HepG2 (cell line): ENCODE measurements at regions not wholly inside any gene's neighbourhood (a gene's known extent, or its start where the extent isn't known, plus 50 kb on each side); places are given as distances from the start of the nearest gene placed in this dataset.

Experiments
- AGO2 ChIP-seq: fragments of 200-400 bp; formaldehyde crosslinking; optimal IDR thresholded peaks from 2 replicates; pipeline ENCODE3; 2017; ENCODE audit warnings: mild to moderate bottlenecking, low read depth, low read length, moderate library complexity
- CC2D1A ChIP-seq: sonication (generic); formaldehyde crosslinking; IDR thresholded peaks from 2 replicates; pipeline ENCODE4 v1.8.1; 2023; ENCODE audit warnings: mild to moderate bottlenecking, missing genetic modification reagents
- EHMT2 ChIP-seq: fragments of 200-600 bp; sonication (generic); IDR thresholded peaks from 2 replicates; pipeline ENCODE4 v1.7.0; 2017; ENCODE audit warnings: antibody characterized with exemption, low read depth, low read length, borderline replicate concordance
- FOXO1 ChIP-seq: sonication (generic); formaldehyde crosslinking; IDR thresholded peaks from 2 replicates; pipeline ENCODE4 v1.4.0; 2020; ENCODE audit warnings: missing genetic modification reagents
- NCOR1 ChIP-seq: fragments of 200-600 bp; sonication (generic); IDR thresholded peaks from 2 replicates; pipeline ENCODE4 v1.7.0; 2017; ENCODE audit warnings: antibody characterized with exemption, low read length, borderline replicate concordance
- PPARG ChIP-seq: conservative IDR thresholded peaks from 2 replicates; pipeline ENCODE4 v1.6.1; 2016; ENCODE audit warnings: missing biosample characterization, missing genetic modification reagents
- PTBP1 ChIP-seq: fragments of 200-400 bp; formaldehyde crosslinking; IDR thresholded peaks from 2 replicates; pipeline ENCODE4 v1.6.1; 2018; ENCODE audit warnings: low read length, low read depth; ENCODE audit not compliant: poor library complexity, severe bottlenecking
- TGIF2 ChIP-seq: IDR thresholded peaks from 2 replicates; pipeline ENCODE4 v1.6.1; 2016; ENCODE audit warnings: control low read depth, missing compliant biosample characterization
- ZFP1 ChIP-seq: IDR thresholded peaks from 2 replicates; pipeline ENCODE4 v1.6.1; 2016
- ZNF350 ChIP-seq: sonication (generic); formaldehyde crosslinking; IDR thresholded peaks from 2 replicates; pipeline ENCODE4 v1.4.0; 2020; ENCODE audit warnings: mild to moderate bottlenecking, low read depth, missing genetic modification reagents, borderline replicate concordance
- ZNF44 ChIP-seq: sonication (generic); formaldehyde crosslinking; IDR thresholded peaks from 2 replicates; pipeline ENCODE4 v1.5.1; 2020; ENCODE audit warnings: mild to moderate bottlenecking, missing genetic modification reagents
- ZNF441 ChIP-seq: sonication (generic); formaldehyde crosslinking; IDR thresholded peaks from 2 replicates; pipeline ENCODE4 v1.7.0; 2021; ENCODE audit warnings: missing genetic modification reagents, borderline replicate concordance
- ZNF558 ChIP-seq: sonication (generic); formaldehyde crosslinking; IDR thresholded peaks from 2 replicates; pipeline ENCODE4 v1.9.0; 2022; ENCODE audit warnings: mild to moderate bottlenecking, missing genetic modification reagents, borderline replicate concordance
- ZNF598 ChIP-seq: sonication (generic); formaldehyde crosslinking; IDR thresholded peaks from 2 replicates; pipeline ENCODE4 v1.5.1; 2020; ENCODE audit warnings: mild to moderate bottlenecking, missing genetic modification reagents, borderline replicate concordance
- TF ChIP-seq, protein P1 (sequence below): sonication (generic); formaldehyde crosslinking; IDR thresholded peaks from 2 replicates; pipeline ENCODE4 v1.5.0; 2020; ENCODE audit warnings: missing genetic modification reagents, mild to moderate bottlenecking, borderline replicate concordance
- TF ChIP-seq, protein P2 (sequence below): sonication (generic); formaldehyde crosslinking; conservative IDR thresholded peaks from 2 replicates; pipeline ENCODE4 v1.8.0; 2022; ENCODE audit warnings: mild to moderate bottlenecking, moderate library complexity, missing genetic modification reagents
- TF ChIP-seq, protein P3 (sequence below): sonication (generic); formaldehyde crosslinking; IDR thresholded peaks from 2 replicates; pipeline ENCODE4 v1.5.1; 2020; ENCODE audit warnings: mild to moderate bottlenecking, missing genetic modification reagents, borderline replicate concordance
- TF ChIP-seq, protein P4 (sequence below): IDR thresholded peaks from 2 replicates; pipeline ENCODE4 v1.6.1; 2016; ENCODE audit warnings: missing compliant biosample characterization, missing genetic modification reagents, borderline replicate concordance
- TF ChIP-seq, protein P5 (sequence below): sonication (generic); formaldehyde crosslinking; IDR thresholded peaks from 2 replicates; pipeline ENCODE4 v1.4.0; 2020; ENCODE audit warnings: missing genetic modification reagents

DNA sequence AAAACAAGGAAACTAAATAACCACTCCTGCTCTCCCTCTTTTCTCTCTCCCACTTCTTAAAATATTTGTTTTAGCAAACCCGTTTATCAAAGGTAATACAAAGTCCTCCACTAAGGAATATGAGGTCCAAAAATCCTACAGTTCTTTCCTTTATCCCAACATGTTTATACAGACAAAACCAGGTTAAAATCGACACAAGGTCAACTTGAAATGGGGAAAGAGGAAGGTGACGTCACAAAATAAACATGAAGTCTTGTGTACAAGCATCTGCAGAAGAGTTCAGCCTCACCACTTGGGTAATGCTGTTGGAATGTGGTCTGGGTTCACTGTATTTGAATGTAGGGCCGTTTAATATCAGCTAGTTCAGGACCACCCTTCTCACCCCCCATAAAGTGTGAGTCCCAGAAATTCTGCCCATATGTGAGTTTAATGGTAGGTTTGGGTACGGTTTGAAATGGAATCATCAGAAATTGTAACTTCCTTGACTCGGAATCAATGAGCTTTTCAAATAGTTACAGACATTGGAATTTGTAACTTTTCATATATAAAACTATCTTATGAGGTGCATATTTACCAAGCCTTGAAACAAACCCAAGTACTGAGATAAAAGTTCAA lies 120.0 kb upstream of the SLC38A2 start (continued):
- TF ChIP-seq ZNF350 (CRISPR knock-in tag): no peak
- no peak for TF ChIP-seq ZNF598 (CRISPR knock-in tag)
- TF ChIP-seq CC2D1A (CRISPR knock-in tag): no peak
- TF ChIP-seq ZNF558 (CRISPR knock-in tag): no peak
- TF ChIP-seq, protein P1, sequence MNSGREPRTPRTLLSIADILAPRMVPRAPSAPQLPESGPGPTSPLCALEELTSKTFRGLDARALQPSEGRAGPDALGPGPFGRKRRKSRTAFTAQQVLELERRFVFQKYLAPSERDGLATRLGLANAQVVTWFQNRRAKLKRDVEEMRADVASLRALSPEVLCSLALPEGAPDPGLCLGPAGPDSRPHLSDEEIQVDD: no peak
- peak; percentile 78 for TF ChIP-seq TGIF2 (CRISPR knock-in tag)
- TF ChIP-seq PPARG (CRISPR knock-in tag): peak; percentile 94
- TF ChIP-seq, protein P2, sequence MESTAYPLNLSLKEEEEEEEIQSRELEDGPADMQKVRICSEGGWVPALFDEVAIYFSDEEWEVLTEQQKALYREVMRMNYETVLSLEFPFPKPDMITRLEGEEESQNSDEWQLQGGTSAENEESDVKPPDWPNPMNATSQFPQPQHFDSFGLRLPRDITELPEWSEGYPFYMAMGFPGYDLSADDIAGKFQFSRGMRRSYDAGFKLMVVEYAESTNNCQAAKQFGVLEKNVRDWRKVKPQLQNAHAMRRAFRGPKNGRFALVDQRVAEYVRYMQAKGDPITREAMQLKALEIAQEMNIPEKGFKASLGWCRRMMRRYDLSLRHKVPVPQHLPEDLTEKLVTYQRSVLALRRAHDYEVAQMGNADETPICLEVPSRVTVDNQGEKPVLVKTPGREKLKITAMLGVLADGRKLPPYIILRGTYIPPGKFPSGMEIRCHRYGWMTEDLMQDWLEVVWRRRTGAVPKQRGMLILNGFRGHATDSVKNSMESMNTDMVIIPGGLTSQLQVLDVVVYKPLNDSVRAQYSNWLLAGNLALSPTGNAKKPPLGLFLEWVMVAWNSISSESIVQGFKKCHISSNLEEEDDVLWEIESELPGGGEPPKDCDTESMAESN (CRISPR knock-in tag): peak; percentile 75
- TF ChIP-seq EHMT2: peak; percentile 83; the same call in 1 of the 2 replicates
- peak; percentile 78; the same call in 1 of the 2 replicates for TF ChIP-seq ZFP1
- TF ChIP-seq, protein P3, sequence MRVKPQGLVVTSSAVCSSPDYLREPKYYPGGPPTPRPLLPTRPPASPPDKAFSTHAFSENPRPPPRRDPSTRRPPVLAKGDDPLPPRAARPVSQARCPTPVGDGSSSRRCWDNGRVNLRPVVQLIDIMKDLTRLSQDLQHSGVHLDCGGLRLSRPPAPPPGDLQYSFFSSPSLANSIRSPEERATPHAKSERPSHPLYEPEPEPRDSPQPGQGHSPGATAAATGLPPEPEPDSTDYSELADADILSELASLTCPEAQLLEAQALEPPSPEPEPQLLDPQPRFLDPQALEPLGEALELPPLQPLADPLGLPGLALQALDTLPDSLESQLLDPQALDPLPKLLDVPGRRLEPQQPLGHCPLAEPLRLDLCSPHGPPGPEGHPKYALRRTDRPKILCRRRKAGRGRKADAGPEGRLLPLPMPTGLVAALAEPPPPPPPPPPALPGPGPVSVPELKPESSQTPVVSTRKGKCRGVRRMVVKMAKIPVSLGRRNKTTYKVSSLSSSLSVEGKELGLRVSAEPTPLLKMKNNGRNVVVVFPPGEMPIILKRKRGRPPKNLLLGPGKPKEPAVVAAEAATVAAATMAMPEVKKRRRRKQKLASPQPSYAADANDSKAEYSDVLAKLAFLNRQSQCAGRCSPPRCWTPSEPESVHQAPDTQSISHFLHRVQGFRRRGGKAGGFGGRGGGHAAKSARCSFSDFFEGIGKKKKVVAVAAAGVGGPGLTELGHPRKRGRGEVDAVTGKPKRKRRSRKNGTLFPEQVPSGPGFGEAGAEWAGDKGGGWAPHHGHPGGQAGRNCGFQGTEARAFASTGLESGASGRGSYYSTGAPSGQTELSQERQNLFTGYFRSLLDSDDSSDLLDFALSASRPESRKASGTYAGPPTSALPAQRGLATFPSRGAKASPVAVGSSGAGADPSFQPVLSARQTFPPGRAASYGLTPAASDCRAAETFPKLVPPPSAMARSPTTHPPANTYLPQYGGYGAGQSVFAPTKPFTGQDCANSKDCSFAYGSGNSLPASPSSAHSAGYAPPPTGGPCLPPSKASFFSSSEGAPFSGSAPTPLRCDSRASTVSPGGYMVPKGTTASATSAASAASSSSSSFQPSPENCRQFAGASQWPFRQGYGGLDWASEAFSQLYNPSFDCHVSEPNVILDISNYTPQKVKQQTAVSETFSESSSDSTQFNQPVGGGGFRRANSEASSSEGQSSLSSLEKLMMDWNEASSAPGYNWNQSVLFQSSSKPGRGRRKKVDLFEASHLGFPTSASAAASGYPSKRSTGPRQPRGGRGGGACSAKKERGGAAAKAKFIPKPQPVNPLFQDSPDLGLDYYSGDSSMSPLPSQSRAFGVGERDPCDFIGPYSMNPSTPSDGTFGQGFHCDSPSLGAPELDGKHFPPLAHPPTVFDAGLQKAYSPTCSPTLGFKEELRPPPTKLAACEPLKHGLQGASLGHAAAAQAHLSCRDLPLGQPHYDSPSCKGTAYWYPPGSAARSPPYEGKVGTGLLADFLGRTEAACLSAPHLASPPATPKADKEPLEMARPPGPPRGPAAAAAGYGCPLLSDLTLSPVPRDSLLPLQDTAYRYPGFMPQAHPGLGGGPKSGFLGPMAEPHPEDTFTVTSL (CRISPR knock-in tag): peak; percentile 96
- TF ChIP-seq NCOR1: peak; percentile 97
- TF ChIP-seq, protein P4, sequence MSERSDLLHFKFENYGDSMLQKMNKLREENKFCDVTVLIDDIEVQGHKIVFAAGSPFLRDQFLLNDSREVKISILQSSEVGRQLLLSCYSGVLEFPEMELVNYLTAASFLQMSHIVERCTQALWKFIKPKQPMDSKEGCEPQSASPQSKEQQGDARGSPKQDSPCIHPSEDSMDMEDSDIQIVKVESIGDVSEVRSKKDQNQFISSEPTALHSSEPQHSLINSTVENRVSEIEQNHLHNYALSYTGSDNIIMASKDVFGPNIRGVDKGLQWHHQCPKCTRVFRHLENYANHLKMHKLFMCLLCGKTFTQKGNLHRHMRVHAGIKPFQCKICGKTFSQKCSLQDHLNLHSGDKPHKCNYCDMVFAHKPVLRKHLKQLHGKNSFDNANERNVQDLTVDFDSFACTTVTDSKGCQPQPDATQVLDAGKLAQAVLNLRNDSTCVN (CRISPR knock-in tag): peak; percentile 31; the same call in 1 of the 2 replicates
- TF ChIP-seq FOXO1 (CRISPR knock-in tag): peak; percentile 99
- TF ChIP-seq ZNF441 (CRISPR knock-in tag): no peak
- no peak for TF ChIP-seq PTBP1
- TF ChIP-seq AGO2: no peak
- TF ChIP-seq ZNF44 (CRISPR knock-in tag): no peak
- TF ChIP-seq, protein P5, sequence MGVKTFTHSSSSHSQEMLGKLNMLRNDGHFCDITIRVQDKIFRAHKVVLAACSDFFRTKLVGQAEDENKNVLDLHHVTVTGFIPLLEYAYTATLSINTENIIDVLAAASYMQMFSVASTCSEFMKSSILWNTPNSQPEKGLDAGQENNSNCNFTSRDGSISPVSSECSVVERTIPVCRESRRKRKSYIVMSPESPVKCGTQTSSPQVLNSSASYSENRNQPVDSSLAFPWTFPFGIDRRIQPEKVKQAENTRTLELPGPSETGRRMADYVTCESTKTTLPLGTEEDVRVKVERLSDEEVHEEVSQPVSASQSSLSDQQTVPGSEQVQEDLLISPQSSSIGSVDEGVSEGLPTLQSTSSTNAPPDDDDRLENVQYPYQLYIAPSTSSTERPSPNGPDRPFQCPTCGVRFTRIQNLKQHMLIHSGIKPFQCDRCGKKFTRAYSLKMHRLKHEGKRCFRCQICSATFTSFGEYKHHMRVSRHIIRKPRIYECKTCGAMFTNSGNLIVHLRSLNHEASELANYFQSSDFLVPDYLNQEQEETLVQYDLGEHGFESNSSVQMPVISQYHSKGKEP: no peak
